ENCODE measurements at regions not wholly inside any gene's neighbourhood (a gene's known extent, or its start where the extent isn't known, plus 50 kb on each side); places are given as distances from the start of the nearest gene placed in this dataset.

DNA sequence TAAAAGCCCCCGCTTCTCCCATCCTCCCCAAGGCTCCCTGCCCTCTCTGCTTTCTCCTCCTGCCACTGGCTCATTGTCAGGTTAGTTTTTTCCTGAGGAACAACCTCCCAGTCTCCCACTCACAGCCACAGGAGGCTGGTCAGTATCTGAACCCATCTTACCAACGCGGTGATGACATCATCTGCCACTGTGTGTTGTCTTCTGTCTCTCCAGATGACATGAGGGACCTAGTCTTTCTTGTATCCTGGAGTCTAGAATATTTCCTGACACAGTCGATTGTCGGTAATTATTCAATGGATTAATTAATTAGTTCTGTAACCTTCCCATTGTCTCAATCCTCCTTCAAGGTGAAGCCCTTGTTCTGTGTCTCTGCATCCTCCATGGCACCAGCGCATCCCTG, 290.2 kb downstream of the GALR1 start:
- TF ChIP-seq CTBP1 (IDR thresholded peaks at IDR 0.05; ENCODE audit: borderline replicate concordance) (no peak), SP1 (IDR thresholded peaks at IDR 0.05) (no peak), FOXM1 (IDR thresholded peaks at IDR 0.05; ENCODE audit: borderline replicate concordance) (no peak), LEF1 (IDR thresholded peaks at IDR 0.05; ENCODE audit: borderline replicate concordance) (no peak), FOXA1 (IDR thresholded peaks at IDR 0.05) (no peak), BHLHE40 (IDR thresholded peaks at IDR 0.05; ENCODE audit: borderline replicate concordance) (no peak)
- TF ChIP-seq, protein P1, sequence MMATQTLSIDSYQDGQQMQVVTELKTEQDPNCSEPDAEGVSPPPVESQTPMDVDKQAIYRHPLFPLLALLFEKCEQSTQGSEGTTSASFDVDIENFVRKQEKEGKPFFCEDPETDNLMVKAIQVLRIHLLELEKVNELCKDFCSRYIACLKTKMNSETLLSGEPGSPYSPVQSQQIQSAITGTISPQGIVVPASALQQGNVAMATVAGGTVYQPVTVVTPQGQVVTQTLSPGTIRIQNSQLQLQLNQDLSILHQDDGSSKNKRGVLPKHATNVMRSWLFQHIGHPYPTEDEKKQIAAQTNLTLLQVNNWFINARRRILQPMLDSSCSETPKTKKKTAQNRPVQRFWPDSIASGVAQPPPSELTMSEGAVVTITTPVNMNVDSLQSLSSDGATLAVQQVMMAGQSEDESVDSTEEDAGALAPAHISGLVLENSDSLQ (IDR thresholded peaks at IDR 0.05), result no peak
